Astrocyte of the spinal cord (primary cell): ENCODE measurements at regions not wholly inside any gene's neighbourhood (a gene's known extent, or its start where the extent isn't known, plus 50 kb on each side); places are given as distances from the start of the nearest gene placed in this dataset.
"Not testable (repeated sequence)": the region's sequence is repeated elsewhere in the genome, so short reads cannot be mapped to it uniquely, and the experiment has no call there.

Experiments used
- DNase-seq: peaks from one replicate; pipeline ENCODE4 v3.0.0; 2011; ENCODE audit warnings: low read depth, low spot score
- H3K4me3 ChIP-seq: 2 replicates; pipeline ENCODE4 v1.5.1; 2011; ENCODE audit warnings: low read depth, mild to moderate bottlenecking, low read length, moderate library complexity
- in situ Hi-C: cut with HindIII; loops from 2 replicates; pipeline ENCODE4 v1.10.0; 2017; ENCODE audit warnings: low sequenced_read_pairs
- TF ChIP-seq, protein P1 (sequence below): IDR thresholded peaks from 2 replicates; pipeline ENCODE4 v1.5.1; 2012; ENCODE audit warnings: low read depth, mild to moderate bottlenecking, low read length, inconsistent platforms

GRCh38 chr5:152641970-152642805 is 237.1 kb upstream of the NMUR2 start:
- in situ Hi-C loops = no loop called here
- DNase-seq = no peak
- no peak overlapping the region for H3K4me3 ChIP-seq
- TF ChIP-seq, protein P1, sequence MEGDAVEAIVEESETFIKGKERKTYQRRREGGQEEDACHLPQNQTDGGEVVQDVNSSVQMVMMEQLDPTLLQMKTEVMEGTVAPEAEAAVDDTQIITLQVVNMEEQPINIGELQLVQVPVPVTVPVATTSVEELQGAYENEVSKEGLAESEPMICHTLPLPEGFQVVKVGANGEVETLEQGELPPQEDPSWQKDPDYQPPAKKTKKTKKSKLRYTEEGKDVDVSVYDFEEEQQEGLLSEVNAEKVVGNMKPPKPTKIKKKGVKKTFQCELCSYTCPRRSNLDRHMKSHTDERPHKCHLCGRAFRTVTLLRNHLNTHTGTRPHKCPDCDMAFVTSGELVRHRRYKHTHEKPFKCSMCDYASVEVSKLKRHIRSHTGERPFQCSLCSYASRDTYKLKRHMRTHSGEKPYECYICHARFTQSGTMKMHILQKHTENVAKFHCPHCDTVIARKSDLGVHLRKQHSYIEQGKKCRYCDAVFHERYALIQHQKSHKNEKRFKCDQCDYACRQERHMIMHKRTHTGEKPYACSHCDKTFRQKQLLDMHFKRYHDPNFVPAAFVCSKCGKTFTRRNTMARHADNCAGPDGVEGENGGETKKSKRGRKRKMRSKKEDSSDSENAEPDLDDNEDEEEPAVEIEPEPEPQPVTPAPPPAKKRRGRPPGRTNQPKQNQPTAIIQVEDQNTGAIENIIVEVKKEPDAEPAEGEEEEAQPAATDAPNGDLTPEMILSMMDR = no peak

- no peak overlapping the region for H3K4me3 ChIP-seq
- in situ Hi-C loops = no loop called here
- DNase-seq = no peak
- TF ChIP-seq, protein P1 = no peak
Observed at GRCh38 chr5:152642880-152643279, 237.8 kb upstream of the NMUR2 start.

DNA sequence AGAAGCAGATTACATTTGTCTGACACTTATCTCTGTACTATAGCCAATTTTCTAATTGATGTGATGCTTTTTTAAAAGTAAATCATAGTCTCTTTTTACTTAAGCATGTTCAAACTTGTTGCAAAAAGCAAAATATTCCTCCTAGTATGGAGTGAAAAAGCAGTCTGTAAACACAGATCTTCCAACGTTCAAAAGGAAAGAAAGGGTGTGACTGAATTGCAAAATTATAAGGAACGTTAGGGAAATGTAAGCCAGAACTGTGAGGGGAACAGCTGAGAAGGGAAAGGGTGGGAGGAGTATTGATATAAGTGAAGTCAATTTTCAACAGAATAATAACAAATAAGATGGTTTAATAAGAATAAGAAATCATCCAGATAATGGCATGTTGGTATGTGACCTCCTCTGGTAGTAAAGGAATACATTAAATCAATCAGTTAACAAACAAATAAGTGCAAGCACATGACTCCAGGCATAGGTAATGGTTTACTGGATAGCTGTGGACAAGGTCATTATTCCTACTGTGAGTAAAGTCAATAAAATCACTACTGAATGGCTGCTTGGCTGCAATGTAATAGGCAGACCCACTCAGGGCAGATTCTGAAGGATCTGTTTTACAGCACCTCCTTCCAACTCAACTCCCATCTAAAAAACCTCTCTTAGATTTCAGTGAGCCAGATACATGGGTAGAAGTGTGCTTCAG is 239.1 kb upstream of the NMUR2 start:
- in situ Hi-C loops = no loop called here
- H3K4me3 ChIP-seq = no peak overlapping the region
- TF ChIP-seq, protein P1 = no peak
- no peak for DNase-seq

DNA sequence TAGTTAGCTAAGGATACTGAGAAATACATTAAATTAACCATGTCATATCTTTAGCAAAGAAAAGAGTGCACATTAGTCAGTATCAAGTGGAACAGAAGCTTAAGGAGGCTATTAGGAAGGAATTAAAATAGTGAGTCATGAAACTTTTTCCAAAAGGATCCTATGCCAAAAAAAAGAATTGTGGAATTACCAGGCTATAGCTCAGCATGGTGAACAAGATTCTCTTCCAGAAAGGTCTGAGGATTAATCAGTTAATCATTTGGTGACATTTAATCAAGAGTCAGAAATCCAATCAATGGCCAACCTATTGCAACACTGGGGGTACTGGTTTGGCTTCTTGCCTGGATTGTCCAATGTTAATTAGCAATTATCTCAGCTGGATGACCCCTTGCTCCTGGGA is 244.5 kb upstream of the NMUR2 start:
- TF ChIP-seq, protein P1 = no peak
- DNase-seq = no peak
- H3K4me3 ChIP-seq = no peak overlapping the region
- in situ Hi-C loops = no loop called here

DNA sequence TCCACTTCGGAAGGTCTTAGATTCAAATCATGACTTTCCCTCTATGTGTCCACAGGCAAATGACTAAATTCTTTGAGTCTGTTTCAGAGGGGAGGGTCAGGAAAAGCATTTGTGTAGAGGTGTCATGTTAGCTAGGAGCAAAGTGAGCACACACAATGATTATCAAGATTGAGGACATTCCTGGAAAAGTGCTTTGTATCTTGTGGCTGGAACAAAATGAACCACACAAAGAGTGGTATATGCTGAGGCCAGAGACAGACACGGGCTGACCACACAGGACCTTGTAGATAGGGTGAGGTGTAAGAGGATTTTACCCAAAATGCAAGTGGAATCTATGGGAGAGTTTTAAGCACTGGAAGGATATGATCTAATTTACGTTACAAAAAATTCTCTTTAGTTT is 245.3 kb upstream of the NMUR2 start:
- TF ChIP-seq, protein P1 = no peak
- DNase-seq = no peak
- H3K4me3 ChIP-seq = no peak overlapping the region
- in situ Hi-C loops = no loop called here

DNA sequence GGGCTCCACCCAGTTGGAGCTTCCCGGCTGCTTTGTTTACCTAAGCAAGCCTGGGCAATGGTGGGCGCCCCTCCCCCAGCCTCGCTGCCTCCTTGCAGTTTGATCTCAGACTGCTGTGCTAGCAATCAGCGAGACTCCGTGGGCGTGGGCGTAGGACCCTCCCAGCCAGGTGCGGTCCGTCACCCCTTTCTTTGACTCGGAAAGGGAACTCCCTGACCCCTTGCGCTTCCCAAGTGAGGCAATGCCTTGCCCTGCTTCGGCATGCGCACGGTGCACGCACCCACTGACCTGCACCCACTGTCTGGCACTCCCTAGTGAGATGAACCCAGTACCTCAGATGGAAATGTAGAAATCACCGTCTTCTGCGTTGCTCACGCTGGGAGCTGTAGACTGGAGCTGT is 254.4 kb upstream of the NMUR2 start:
- H3K4me3 ChIP-seq, DNase-seq, in situ Hi-C loops: not testable (repeated sequence)

DNA sequence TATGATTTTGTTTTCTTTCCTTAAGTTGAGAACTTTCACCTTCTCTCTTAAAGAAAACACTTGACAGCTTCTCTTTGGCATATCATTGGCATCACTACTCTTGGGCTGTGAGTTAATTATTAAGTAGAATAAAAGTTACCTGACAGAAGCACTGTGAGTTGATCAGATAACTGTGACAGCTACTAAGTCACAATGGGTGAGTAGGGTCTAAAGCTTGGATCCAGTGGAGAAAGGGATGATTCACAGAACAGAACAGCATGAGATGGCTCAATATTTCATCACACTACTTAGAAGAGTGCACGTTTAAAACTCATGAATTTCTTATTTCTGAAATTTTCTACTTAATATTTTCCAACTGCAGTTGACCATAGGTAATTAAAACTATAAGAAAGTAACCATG is 268.5 kb upstream of the NMUR2 start:
- H3K4me3 ChIP-seq = no peak overlapping the region
- DNase-seq = no peak
- in situ Hi-C loops = no loop called here
- TF ChIP-seq, protein P1 = no peak
